GM12878 (cell line): ENCODE measurements at regions not wholly inside any gene's neighbourhood (a gene's known extent, or its start where the extent isn't known, plus 50 kb on each side); places are given as distances from the start of the nearest gene placed in this dataset.
"Not testable (repeated sequence)": the region's sequence is repeated elsewhere in the genome, so short reads cannot be mapped to it uniquely, and the experiment has no call there.

Experiments used
- ATAC-seq: fragments of 200-7000 bp; cut with Tn5 transposase; 3 replicates; pipeline ENCODE4 v1.9.1; 2020; ENCODE audit warnings: mild to moderate bottlenecking, moderate library complexity
- BruUV-seq: library from RNA; stranded (reverse); fragments of 400-500 nt; replicated peaks from 2 replicates; lab custom pipeline; 2021; lab: Mats Ljungman, UMichigan
- CTCF ChIA-PET: fragments of 300-600 bp; sonication (Branson Sonifier 250); formaldehyde crosslinking; extraction: SDS; loops from one replicate; lab custom pipeline; 2021; ENCODE audit warnings: inconsistent platforms; lab: Yijun Ruan, JAX
- POLR2A ChIA-PET: fragments of 350-600 bp; formaldehyde crosslinking; extraction: SDS; loops from one replicate; lab custom pipeline; 2021; ENCODE audit warnings: inconsistent platforms; lab: Charles Lee
- RAD21 ChIA-PET: fragments of 300-600 bp; sonication (Branson Sonifier 250); formaldehyde crosslinking; loops from one replicate; lab custom pipeline; 2023; ENCODE audit warnings: antibody characterized with exemption; ENCODE audit not compliant: unreplicated experiment; lab: Charles Lee
- SMC1A ChIA-PET: fragments of 300-600 bp; sonication (Branson Sonifier 250); formaldehyde crosslinking; loops from one replicate; lab custom pipeline; 2023; ENCODE audit not compliant: unreplicated experiment, uncharacterized antibody; lab: Charles Lee
- DNase-seq: peaks from one replicate; pipeline ENCODE4 v3.0.0-alpha.2; 2011; ENCODE audit warnings: low read depth, low spot score
- FAIRE-seq: peaks from 3 replicates; lab custom pipeline; 2011; peaks lifted over from hg19 to GRCh38; lab: Jason Lieb, UNC
- H2AFZ ChIP-seq: 2 replicates; pipeline ENCODE4 v1.6.0; 2011; ENCODE audit warnings: low read depth, low read length, control low read depth; ENCODE audit not compliant: control insufficient read depth
- H3K27ac ChIP-seq: 2 replicates; pipeline ENCODE4 v1.5.1; 2011; ENCODE audit warnings: control low read depth; ENCODE audit not compliant: control insufficient read depth, insufficient read depth
- H3K27me3 ChIP-seq, 2 experiments: replicated peaks in 1 of 2; 2 replicates each; pipeline versions ENCODE4 v1.6.0 to v1.6.1; 2011; ENCODE audit warnings: low read length in 1 of 2; ENCODE audit not compliant: control insufficient read depth in 2 of 2, insufficient read depth in 2 of 2
- H3K36me3 ChIP-seq, 2 experiments: 2 replicates each; pipeline ENCODE4 v1.5.1; 2011; ENCODE audit warnings: low read length in 1 of 2; ENCODE audit not compliant: control insufficient read depth in 2 of 2, insufficient read depth in 2 of 2
- H3K4me1 ChIP-seq: 2 replicates; pipeline ENCODE4 v1.6.1; 2011; ENCODE audit warnings: mild to moderate bottlenecking, low read length, moderate library complexity, mixed read lengths; ENCODE audit not compliant: control insufficient read depth, insufficient read depth
- H3K4me2 ChIP-seq: 2 replicates; pipeline ENCODE4 v1.6.0; 2011; ENCODE audit warnings: control low read depth; ENCODE audit not compliant: control insufficient read depth, insufficient read depth
- H3K4me3 ChIP-seq: fragments of 200-600 bp; sonication (generic); 2 replicates; pipeline ENCODE4 v1.5.1; 2016
- H3K79me2 ChIP-seq: 2 replicates; pipeline ENCODE4 v1.6.0; 2011; ENCODE audit warnings: low read length; ENCODE audit not compliant: control insufficient read depth, insufficient read depth
- H3K9ac ChIP-seq: 2 replicates; pipeline ENCODE4 v1.8.0; 2011; ENCODE audit warnings: low read length, control low read depth, mixed read lengths; ENCODE audit not compliant: control insufficient read depth, insufficient read depth
- H3K9me3 ChIP-seq: replicated peaks from 3 replicates; pipeline ENCODE4 v1.5.1; 2011; ENCODE audit warnings: mild to moderate bottlenecking, low read length; ENCODE audit not compliant: control insufficient read depth, insufficient read depth
- H4K20me1 ChIP-seq: 2 replicates; pipeline ENCODE4 v1.6.0; 2011; ENCODE audit not compliant: control insufficient read depth, insufficient read depth
- WGBS: methylation state at CpG from one replicate; pipeline ENCODE4 v1.1.6; 2016; ENCODE audit warnings: low lambda C conversion rate; ENCODE audit not compliant: insufficient replicate concordance, insufficient coverage; ENCODE audit errors: missing lambda C conversion rate; 5-methylcytosine and 5-hydroxymethylcytosine counted together
- in situ Hi-C: fragments of 300-500 bp; cut with MboI; formaldehyde crosslinking; loops from 9 replicates; pipeline ENCODE4 v1.14.3; 2018; ENCODE audit warnings: mixed read lengths
- intact Hi-C: fragments of 100-400 bp; cut with micrococcal nuclease; formaldehyde crosslinking; loops from one replicate; pipeline ENCODE4 v1.14.2; 2022; ENCODE audit not compliant: unreplicated experiment

GRCh38 chr1:146396801-146397200 is 168.0 kb upstream of the NOTCH2NLA start:
- in situ Hi-C loops, FAIRE-seq, H3K4me1 ChIP-seq, ATAC-seq, H3K79me2 ChIP-seq, CTCF ChIA-PET, BruUV-seq, H3K27me3 ChIP-seq, POLR2A ChIA-PET, H3K36me3 ChIP-seq, SMC1A ChIA-PET, H3K9me3 ChIP-seq, H3K27ac ChIP-seq, H2AFZ ChIP-seq, DNase-seq, RAD21 ChIA-PET, H3K9ac ChIP-seq, H3K4me2 ChIP-seq, H4K20me1 ChIP-seq, H3K4me3 ChIP-seq, intact Hi-C loops: not testable (repeated sequence)

- POLR2A ChIA-PET, RAD21 ChIA-PET, DNase-seq, H3K79me2 ChIP-seq, FAIRE-seq, CTCF ChIA-PET, ATAC-seq, H2AFZ ChIP-seq, H3K36me3 ChIP-seq, H3K27me3 ChIP-seq, intact Hi-C loops, BruUV-seq, H3K4me3 ChIP-seq, H3K27ac ChIP-seq, H3K4me2 ChIP-seq, H3K9me3 ChIP-seq, H3K9ac ChIP-seq, SMC1A ChIA-PET, H4K20me1 ChIP-seq, H3K4me1 ChIP-seq, in situ Hi-C loops: not testable (repeated sequence)
- 79% methylated on average over 5 of the region's 6 CpGs for WGBS
Observed at GRCh38 chr1:146396242-146396641, 167.4 kb upstream of the NOTCH2NLA start.

- 51% methylated on average over 9 of the region's 23 CpGs for WGBS
- H3K4me1 ChIP-seq, H3K27me3 ChIP-seq, H3K27ac ChIP-seq, H3K4me2 ChIP-seq, DNase-seq, H4K20me1 ChIP-seq, CTCF ChIA-PET, H3K36me3 ChIP-seq, H3K9ac ChIP-seq, in situ Hi-C loops, H3K4me3 ChIP-seq, RAD21 ChIA-PET, H3K79me2 ChIP-seq, H3K9me3 ChIP-seq, POLR2A ChIA-PET, H2AFZ ChIP-seq, BruUV-seq, SMC1A ChIA-PET, intact Hi-C loops, FAIRE-seq, ATAC-seq: not testable (repeated sequence)
Observed at GRCh38 chr1:146393796-146394195, 165.0 kb upstream of the NOTCH2NLA start.

GRCh38 chr1:146393154-146393553 is 164.3 kb upstream of the NOTCH2NLA start:
- FAIRE-seq, RAD21 ChIA-PET, H3K27me3 ChIP-seq, intact Hi-C loops, DNase-seq, CTCF ChIA-PET, H2AFZ ChIP-seq, H3K36me3 ChIP-seq, H3K4me1 ChIP-seq, SMC1A ChIA-PET, H3K9me3 ChIP-seq, H3K27ac ChIP-seq, H3K9ac ChIP-seq, H3K4me3 ChIP-seq, POLR2A ChIA-PET, H4K20me1 ChIP-seq, ATAC-seq, H3K4me2 ChIP-seq, in situ Hi-C loops, H3K79me2 ChIP-seq, BruUV-seq: not testable (repeated sequence)
- 59% methylated on average over 14 of the region's 19 CpGs for WGBS
